Tibial nerve (tissue), 3 donors: ENCODE measurements at regions not wholly inside any gene's neighbourhood (a gene's known extent, or its start where the extent isn't known, plus 50 kb on each side); places are given as distances from the start of the nearest gene placed in this dataset.
A peak's percentile ranks its signal among the peaks of the same experiment; 100 is the strongest.

Experiments
- POLR2A ChIP-seq, 2 donors: fragments of 450-650 bp; IDR thresholded peaks; one replicate each; pipeline ENCODE4 v1.6.1; 2017; ENCODE audit warnings: antibody characterized with exemption in 2 of 2, mild to moderate bottlenecking in 2 of 2, moderate library complexity in 2 of 2
- TF ChIP-seq, protein P1 (sequence below), 5 experiments: fragments of 200-600 bp in 3 of 5; fragments of 450-650 bp in 2 of 5; sonication (generic) in 3 of 5; IDR thresholded peaks; one replicate each; pipeline ENCODE4 v1.5.1; 2016 to 2019; ENCODE audit warnings: antibody characterized with exemption in 5 of 5, mild to moderate bottlenecking in 3 of 5, moderate library complexity in 2 of 5

DNA sequence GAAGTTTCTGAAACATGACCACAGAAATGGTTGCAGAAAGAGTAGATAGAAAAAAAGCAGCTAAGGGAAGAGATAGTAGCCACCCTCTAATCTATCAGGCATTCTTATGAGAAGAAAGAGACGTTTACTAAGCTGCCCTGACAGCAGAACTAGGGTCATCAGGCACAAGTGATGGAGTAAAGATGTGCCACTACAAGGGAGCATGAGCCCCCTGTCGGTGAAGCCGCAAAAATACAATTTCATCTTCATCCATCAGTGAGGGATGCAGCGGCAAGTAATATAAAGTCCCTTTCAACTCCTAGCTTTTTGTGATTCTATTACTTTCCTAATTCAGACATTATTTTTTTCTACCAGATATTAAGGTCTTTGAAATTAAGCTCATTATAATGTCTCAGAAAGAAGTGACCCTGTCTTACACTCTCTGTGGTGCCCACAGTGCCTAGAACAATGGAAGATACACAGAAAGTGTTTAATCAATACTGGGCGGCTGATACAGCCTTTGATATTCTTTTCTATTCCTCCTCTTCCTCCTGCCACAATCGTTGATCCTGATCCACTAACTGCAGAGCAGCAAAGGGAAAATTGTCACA, 651.6 kb downstream of the NTRK3 start:
- TF ChIP-seq, protein P1, sequence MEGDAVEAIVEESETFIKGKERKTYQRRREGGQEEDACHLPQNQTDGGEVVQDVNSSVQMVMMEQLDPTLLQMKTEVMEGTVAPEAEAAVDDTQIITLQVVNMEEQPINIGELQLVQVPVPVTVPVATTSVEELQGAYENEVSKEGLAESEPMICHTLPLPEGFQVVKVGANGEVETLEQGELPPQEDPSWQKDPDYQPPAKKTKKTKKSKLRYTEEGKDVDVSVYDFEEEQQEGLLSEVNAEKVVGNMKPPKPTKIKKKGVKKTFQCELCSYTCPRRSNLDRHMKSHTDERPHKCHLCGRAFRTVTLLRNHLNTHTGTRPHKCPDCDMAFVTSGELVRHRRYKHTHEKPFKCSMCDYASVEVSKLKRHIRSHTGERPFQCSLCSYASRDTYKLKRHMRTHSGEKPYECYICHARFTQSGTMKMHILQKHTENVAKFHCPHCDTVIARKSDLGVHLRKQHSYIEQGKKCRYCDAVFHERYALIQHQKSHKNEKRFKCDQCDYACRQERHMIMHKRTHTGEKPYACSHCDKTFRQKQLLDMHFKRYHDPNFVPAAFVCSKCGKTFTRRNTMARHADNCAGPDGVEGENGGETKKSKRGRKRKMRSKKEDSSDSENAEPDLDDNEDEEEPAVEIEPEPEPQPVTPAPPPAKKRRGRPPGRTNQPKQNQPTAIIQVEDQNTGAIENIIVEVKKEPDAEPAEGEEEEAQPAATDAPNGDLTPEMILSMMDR (IDR thresholded peaks at IDR 0.05): peak in 4 of 5 experiments; percentile 17 to 32 (median 24)
- no peak for TF ChIP-seq POLR2A (IDR thresholded peaks at IDR 0.05)
